Endothelial cell of umbilical vein (primary cell): ENCODE measurements at regions not wholly inside any gene's neighbourhood (a gene's known extent, or its start where the extent isn't known, plus 50 kb on each side); places are given as distances from the start of the nearest gene placed in this dataset.

Experiments
- BruUV-seq: library from RNA; stranded (reverse); fragments of 400-500 nt; replicated peaks from 2 replicates; lab custom pipeline; 2021; lab: Mats Ljungman, UMichigan
- CTCF ChIA-PET: fragments of 300-600, 350-600 bp; sonication (Branson Sonifier 250); formaldehyde crosslinking; loops from one replicate; lab custom pipeline; 2021; ENCODE audit warnings: antibody characterized with exemption, inconsistent platforms; lab: Charles Lee
- POLR2A ChIA-PET: fragments of 300-600, 350-600 bp; sonication (Branson Sonifier 250); formaldehyde crosslinking; loops from one replicate; lab custom pipeline; 2021; ENCODE audit warnings: antibody characterized with exemption, inconsistent platforms; lab: Charles Lee
- DNase-seq: peaks from one replicate; pipeline ENCODE4 v3.0.0-alpha.2; 2011; ENCODE audit warnings: low read depth, low spot score
- FAIRE-seq: peaks from 2 replicates; lab custom pipeline; 2011; peaks lifted over from hg19 to GRCh38; lab: Jason Lieb, UNC
- H2AFZ ChIP-seq: 2 replicates; pipeline ENCODE4 v1.6.0; 2012; ENCODE audit warnings: low read depth, low read length, control low read depth, inconsistent platforms
- H3K27ac ChIP-seq: 2 replicates; pipeline ENCODE4 v1.5.1; 2011; ENCODE audit warnings: low read depth, mild to moderate bottlenecking, control low read depth, low read length, moderate library complexity; ENCODE audit not compliant: insufficient read depth
- H3K27me3 ChIP-seq, 2 experiments: 2 replicates each; pipeline versions ENCODE4 v1.6.0 to v1.6.1; 2011; ENCODE audit warnings: low read length in 2 of 2, mixed read lengths in 1 of 2; ENCODE audit not compliant: control insufficient read depth in 2 of 2, insufficient read depth in 2 of 2
- H3K36me3 ChIP-seq, 2 experiments: 2 replicates in 1 of 2; 3 replicates in 1 of 2; pipeline ENCODE4 v1.5.1; 2011; ENCODE audit warnings: low read length in 2 of 2, mild to moderate bottlenecking in 1 of 2, moderate library complexity in 1 of 2; ENCODE audit not compliant: control insufficient read depth in 2 of 2, insufficient read depth in 2 of 2; ENCODE audit errors: extremely low read depth in 1 of 2
- H3K4me1 ChIP-seq: 3 replicates; pipeline ENCODE4 v1.5.1; 2011; ENCODE audit warnings: mild to moderate bottlenecking, low read length; ENCODE audit not compliant: control insufficient read depth, insufficient read depth; ENCODE audit errors: extremely low read depth
- H3K4me2 ChIP-seq: 2 replicates; pipeline ENCODE4 v1.6.1; 2011; ENCODE audit warnings: low read length, control low read depth, mixed read lengths; ENCODE audit not compliant: insufficient read depth
- H3K4me3 ChIP-seq, 3 experiments: fragments of 200-600 bp in 1 of 3; sonication (generic), shearing (Covaris generic) in 1 of 3; replicated peaks in 1 of 3; 2 replicates each; pipeline ENCODE4 v1.5.1; 2011 to 2016; ENCODE audit warnings: control low read depth in 3 of 3, low read length in 3 of 3, mild to moderate bottlenecking in 2 of 3, inconsistent platforms in 1 of 3, low read depth in 1 of 3, moderate library complexity in 1 of 3; ENCODE audit not compliant: insufficient read depth in 1 of 3
- H3K79me2 ChIP-seq: 2 replicates; pipeline ENCODE4 v1.6.0; 2012; ENCODE audit warnings: low read length, inconsistent platforms; ENCODE audit not compliant: control insufficient read depth, insufficient read depth
- H3K9ac ChIP-seq: replicated peaks from 2 replicates; pipeline ENCODE3; 2011; ENCODE audit warnings: low read length, control low read depth; ENCODE audit not compliant: insufficient read depth; ENCODE audit errors: extremely low read depth
- H3K9me1 ChIP-seq: replicated peaks from 3 replicates; pipeline ENCODE4 v1.6.0; 2011; ENCODE audit warnings: mild to moderate bottlenecking, low read length; ENCODE audit not compliant: control insufficient read depth, insufficient read depth; ENCODE audit errors: extremely low read depth
- H3K9me3 ChIP-seq: replicated peaks from 2 replicates; pipeline ENCODE4 v1.5.1; 2012; ENCODE audit warnings: low read length, inconsistent platforms; ENCODE audit not compliant: control insufficient read depth, insufficient read depth
- H4K20me1 ChIP-seq: replicated peaks from 2 replicates; pipeline ENCODE3; 2011; ENCODE audit warnings: mild to moderate bottlenecking, low read length; ENCODE audit not compliant: control insufficient read depth, insufficient read depth; ENCODE audit errors: extremely low read depth
- EZH2 ChIP-seq: IDR thresholded peaks from 2 replicates; pipeline ENCODE4 v1.6.1; 2012; ENCODE audit warnings: borderline replicate concordance, low read depth, mild to moderate bottlenecking, moderate library complexity, low read length, inconsistent platforms; ENCODE audit not compliant: severe bottlenecking
- FOS ChIP-seq: IDR thresholded peaks from 2 replicates; pipeline ENCODE4 v1.6.1; 2011; ENCODE audit warnings: mild to moderate bottlenecking, low read length, moderate library complexity, borderline replicate concordance; ENCODE audit not compliant: insufficient read depth
- GATA2 ChIP-seq: IDR thresholded peaks from 2 replicates; pipeline ENCODE4 v1.7.0; 2011; ENCODE audit warnings: low read depth, mild to moderate bottlenecking, moderate library complexity, mixed read lengths, low read length; ENCODE audit not compliant: insufficient read length, insufficient read depth
- JUN ChIP-seq: IDR thresholded peaks from 2 replicates; pipeline ENCODE4 v1.6.1; 2011; ENCODE audit warnings: borderline replicate concordance, low read depth; ENCODE audit not compliant: insufficient read length, insufficient read depth
- MYC ChIP-seq: IDR thresholded peaks from one replicate; pipeline ENCODE4 v1.6.1; 2011; ENCODE audit warnings: mild to moderate bottlenecking, low read depth, low read length
- POLR2A ChIP-seq: IDR thresholded peaks from 2 replicates; pipeline ENCODE4 v1.6.1; 2012; ENCODE audit warnings: low read depth, mild to moderate bottlenecking, control low read depth, low read length
- POLR2AphosphoS5 ChIP-seq: IDR thresholded peaks from 2 replicates; pipeline ENCODE4 v1.6.1; 2012; ENCODE audit warnings: low read depth, mild to moderate bottlenecking, control low read depth, low read length, moderate library complexity; ENCODE audit not compliant: insufficient read depth
- dilution Hi-C: fragments of 300-500 bp; cut with MboI; formaldehyde crosslinking; loops from one replicate; pipeline ENCODE4 v1.15.0; 2019; ENCODE audit warnings: low sequenced_read_pairs; ENCODE audit not compliant: extremely low pct_ligation_motif_present
- intact Hi-C: fragments of 100-400 bp; cut with micrococcal nuclease; formaldehyde crosslinking; loops from one replicate; pipeline ENCODE4 v1.10.0; 2022
- TF ChIP-seq, protein P1 (sequence below): IDR thresholded peaks from 2 replicates; pipeline ENCODE4 v1.6.1; 2011; ENCODE audit not compliant: insufficient read depth, insufficient read length
- TF ChIP-seq, protein P2 (sequence below), 2 donors: IDR thresholded peaks; 1 replicate in 1 of 2; 2 replicates in 1 of 2; pipeline ENCODE4 v1.5.1; 2011; ENCODE audit warnings: low read length in 2 of 2, mild to moderate bottlenecking in 2 of 2, moderate library complexity in 2 of 2, control low read depth in 1 of 2, inconsistent platforms in 1 of 2, low read depth in 1 of 2; ENCODE audit not compliant: insufficient read depth in 1 of 2; ENCODE audit errors: extremely low read depth in 1 of 2

- Histone ChIP-seq H3K9ac (no peak overlapping the region), H3K4me1 (no peaks in the 10 kb centered on the region), H3K27me3 (no peaks in the 10 kb centered on the region), H2AFZ (no peak overlapping the region), H3K4me3 (no peak overlapping the region), H3K9me1 (no peaks in the 10 kb centered on the region), H4K20me1 (no peaks in the 10 kb centered on the region), H3K36me3 (no peaks in the 10 kb centered on the region), H3K4me2 (no peak overlapping the region), H3K79me2 (no peaks in the 10 kb centered on the region), H3K27ac (no peak overlapping the region), H3K9me3 (no peaks in the 10 kb centered on the region)
- intact Hi-C loops (no loop called here), dilution Hi-C loops (no loop called here)
- no TSS peak for BruUV-seq
- TF ChIP-seq POLR2A (no peak), EZH2 (no peak), MYC (no peak), GATA2 (no peak), FOS (no peak), POLR2AphosphoS5 (no peak), JUN (no peak)
- TF ChIP-seq, protein P1, sequence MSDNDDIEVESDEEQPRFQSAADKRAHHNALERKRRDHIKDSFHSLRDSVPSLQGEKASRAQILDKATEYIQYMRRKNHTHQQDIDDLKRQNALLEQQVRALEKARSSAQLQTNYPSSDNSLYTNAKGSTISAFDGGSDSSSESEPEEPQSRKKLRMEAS, result no peak
- TF ChIP-seq, protein P2, sequence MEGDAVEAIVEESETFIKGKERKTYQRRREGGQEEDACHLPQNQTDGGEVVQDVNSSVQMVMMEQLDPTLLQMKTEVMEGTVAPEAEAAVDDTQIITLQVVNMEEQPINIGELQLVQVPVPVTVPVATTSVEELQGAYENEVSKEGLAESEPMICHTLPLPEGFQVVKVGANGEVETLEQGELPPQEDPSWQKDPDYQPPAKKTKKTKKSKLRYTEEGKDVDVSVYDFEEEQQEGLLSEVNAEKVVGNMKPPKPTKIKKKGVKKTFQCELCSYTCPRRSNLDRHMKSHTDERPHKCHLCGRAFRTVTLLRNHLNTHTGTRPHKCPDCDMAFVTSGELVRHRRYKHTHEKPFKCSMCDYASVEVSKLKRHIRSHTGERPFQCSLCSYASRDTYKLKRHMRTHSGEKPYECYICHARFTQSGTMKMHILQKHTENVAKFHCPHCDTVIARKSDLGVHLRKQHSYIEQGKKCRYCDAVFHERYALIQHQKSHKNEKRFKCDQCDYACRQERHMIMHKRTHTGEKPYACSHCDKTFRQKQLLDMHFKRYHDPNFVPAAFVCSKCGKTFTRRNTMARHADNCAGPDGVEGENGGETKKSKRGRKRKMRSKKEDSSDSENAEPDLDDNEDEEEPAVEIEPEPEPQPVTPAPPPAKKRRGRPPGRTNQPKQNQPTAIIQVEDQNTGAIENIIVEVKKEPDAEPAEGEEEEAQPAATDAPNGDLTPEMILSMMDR (IDR thresholded peaks at IDR 0.05; ENCODE audit: extremely low read depth in 1 of 2, insufficient read depth in 1 of 2, low read depth in 1 of 2, low read length in 2 of 2), result no peak
- FAIRE-seq (no peak), DNase-seq (no peak)
- CTCF ChIA-PET, result no interaction called here
- POLR2A ChIA-PET, result no interaction called here
These were observed 296.9 kb upstream of the CDH19 start for GRCh38 chr18:66900837-66901236.
